Progenitor cell of endocrine pancreas (in vitro differentiated cells): ENCODE measurements at regions not wholly inside any gene's neighbourhood (a gene's known extent, or its start where the extent isn't known, plus 50 kb on each side); places are given as distances from the start of the nearest gene placed in this dataset.

Source experiments
- DNase-seq: peaks from one replicate; pipeline ENCODE4 v3.0.0; 2021; ENCODE audit warnings: low spot score; ENCODE audit not compliant: unreplicated experiment
- H3K27ac Mint-ChIP-seq: 2 replicates; pipeline ENCODE4 v1.8.0; 2021; ENCODE audit warnings: mild to moderate bottlenecking, moderate library complexity, mixed read lengths
- H3K27me3 Mint-ChIP-seq: 2 replicates; pipeline ENCODE4 v1.8.0; 2021; ENCODE audit warnings: mixed read lengths
- H3K36me3 Mint-ChIP-seq: 2 replicates; pipeline ENCODE4 v1.8.0; 2022; ENCODE audit warnings: mixed read lengths; ENCODE audit not compliant: insufficient read depth
- H3K4me1 Mint-ChIP-seq: 2 replicates; pipeline ENCODE4 v1.8.0; 2021; ENCODE audit warnings: low read depth, mixed read lengths
- H3K4me3 Mint-ChIP-seq: 2 replicates; pipeline ENCODE4 v1.8.0; 2021; ENCODE audit warnings: low read depth, mild to moderate bottlenecking, moderate library complexity, mixed read lengths
- H3K9me3 Mint-ChIP-seq: 2 replicates; pipeline ENCODE4 v1.8.0; 2021; ENCODE audit warnings: low read depth, mixed read lengths
- TF ChIP-seq, protein P1 (sequence below): fragments of 200-600 bp; sonication (generic); IDR thresholded peaks from one replicate; pipeline ENCODE4 v1.5.0; 2021; ENCODE audit warnings: antibody characterized with exemption, mild to moderate bottlenecking; ENCODE audit not compliant: unreplicated experiment

GRCh38 chr16:79535130-79535529, 65.4 kb downstream of the MAF start:
- no peak for DNase-seq
- Mint-ChIP-seq H3K9me3 (no peaks in the 10 kb centered on the region), H3K4me3 (no peak overlapping the region), H3K4me1 (no peaks in the 10 kb centered on the region), H3K27ac (no peak overlapping the region), H3K27me3 (peaks cover 3% of the 10 kb centered on the region), H3K36me3 (no peaks in the 10 kb centered on the region)
- TF ChIP-seq, protein P1, sequence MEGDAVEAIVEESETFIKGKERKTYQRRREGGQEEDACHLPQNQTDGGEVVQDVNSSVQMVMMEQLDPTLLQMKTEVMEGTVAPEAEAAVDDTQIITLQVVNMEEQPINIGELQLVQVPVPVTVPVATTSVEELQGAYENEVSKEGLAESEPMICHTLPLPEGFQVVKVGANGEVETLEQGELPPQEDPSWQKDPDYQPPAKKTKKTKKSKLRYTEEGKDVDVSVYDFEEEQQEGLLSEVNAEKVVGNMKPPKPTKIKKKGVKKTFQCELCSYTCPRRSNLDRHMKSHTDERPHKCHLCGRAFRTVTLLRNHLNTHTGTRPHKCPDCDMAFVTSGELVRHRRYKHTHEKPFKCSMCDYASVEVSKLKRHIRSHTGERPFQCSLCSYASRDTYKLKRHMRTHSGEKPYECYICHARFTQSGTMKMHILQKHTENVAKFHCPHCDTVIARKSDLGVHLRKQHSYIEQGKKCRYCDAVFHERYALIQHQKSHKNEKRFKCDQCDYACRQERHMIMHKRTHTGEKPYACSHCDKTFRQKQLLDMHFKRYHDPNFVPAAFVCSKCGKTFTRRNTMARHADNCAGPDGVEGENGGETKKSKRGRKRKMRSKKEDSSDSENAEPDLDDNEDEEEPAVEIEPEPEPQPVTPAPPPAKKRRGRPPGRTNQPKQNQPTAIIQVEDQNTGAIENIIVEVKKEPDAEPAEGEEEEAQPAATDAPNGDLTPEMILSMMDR = no peak

- DNase-seq = no peak
- Mint-ChIP-seq H3K36me3 (no peaks in the 10 kb centered on the region), H3K4me3 (no peak overlapping the region), H3K27me3 (peaks cover 3% of the 10 kb centered on the region), H3K27ac (no peak overlapping the region), H3K9me3 (no peaks in the 10 kb centered on the region), H3K4me1 (no peaks in the 10 kb centered on the region)
- TF ChIP-seq, protein P1 = no peak
These were observed 66.4 kb downstream of the MAF start for GRCh38 chr16:79534143-79534542.

- DNase-seq = no peak
- Mint-ChIP-seq H3K9me3 (no peaks in the 10 kb centered on the region), H3K27ac (no peak overlapping the region), H3K36me3 (no peaks in the 10 kb centered on the region), H3K4me3 (no peak overlapping the region), H3K4me1 (no peaks in the 10 kb centered on the region), H3K27me3 (peaks cover 3% of the 10 kb centered on the region)
- TF ChIP-seq, protein P1 = no peak
These were observed 67.2 kb downstream of the MAF start for GRCh38 chr16:79533292-79533691.

DNA sequence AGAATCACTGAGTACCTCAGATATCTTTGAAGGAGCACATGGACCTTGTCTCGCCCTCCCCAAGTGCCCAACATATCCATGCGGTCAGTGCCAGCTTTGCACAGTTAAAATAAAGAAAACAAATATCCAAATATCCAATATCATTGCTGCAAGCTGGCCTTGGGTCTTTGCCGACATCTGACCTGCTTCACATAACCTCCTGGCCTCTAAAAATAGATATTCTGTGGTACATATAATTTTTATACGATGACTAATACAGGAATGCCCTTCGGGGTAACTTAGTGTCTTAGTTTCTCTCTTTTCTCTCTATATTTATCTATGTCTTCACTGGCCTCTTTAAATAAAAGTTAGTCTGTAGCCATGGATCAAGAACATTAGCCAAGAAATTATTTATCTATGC, 67.8 kb downstream of the MAF start:
- no peaks in the 10 kb centered on the region for H3K36me3 Mint-ChIP-seq
- no peak overlapping the region for H3K4me3 Mint-ChIP-seq
- DNase-seq = no peak
- no peaks in the 10 kb centered on the region for H3K4me1 Mint-ChIP-seq
- H3K9me3 Mint-ChIP-seq = no peaks in the 10 kb centered on the region
- H3K27ac Mint-ChIP-seq = no peak overlapping the region
- peaks cover 3% of the 10 kb centered on the region for H3K27me3 Mint-ChIP-seq
- TF ChIP-seq, protein P1 = no peak

GRCh38 chr16:79532273-79532672, 68.3 kb downstream of the MAF start:
- Mint-ChIP-seq H3K27ac (no peak overlapping the region), H3K27me3 (peaks cover 3% of the 10 kb centered on the region), H3K4me1 (no peaks in the 10 kb centered on the region), H3K4me3 (no peak overlapping the region), H3K9me3 (no peaks in the 10 kb centered on the region), H3K36me3 (no peaks in the 10 kb centered on the region)
- no peak for DNase-seq
- TF ChIP-seq, protein P1 = no peak
